Stomach (tissue), 8 donors: ENCODE measurements at regions not wholly inside any gene's neighbourhood (a gene's known extent, or its start where the extent isn't known, plus 50 kb on each side); places are given as distances from the start of the nearest gene placed in this dataset.
A peak's percentile ranks its signal among the peaks of the same experiment; 100 is the strongest.

Source experiments
- DNase-seq, 2 donors: peaks; one replicate each; pipeline versions ENCODE4 v3.0.0 to v3.0.0-alpha.2; 2013 to 2019
- H3K27ac ChIP-seq, 5 donors: fragments of 200-600 bp in 4 of 5; sonication (generic) in 4 of 5; one replicate each; pipeline ENCODE4 v1.5.1; 2013 to 2019; ENCODE audit warnings: mild to moderate bottlenecking in 1 of 5, moderate library complexity in 1 of 5
- H3K27me3 ChIP-seq, 3 donors: fragments of 200-600 bp; sonication (generic); one replicate each; pipeline ENCODE4 v1.5.1; 2017 to 2019; ENCODE audit warnings: mixed run types in 1 of 3
- H3K36me3 ChIP-seq, 4 donors: fragments of 200-600 bp; sonication (generic); 1 replicate in 3 of 4; 2 replicates in 1 of 4; pipeline ENCODE4 v1.5.1; 2016 to 2019
- H3K4me1 ChIP-seq, 4 donors: fragments of 200-600 bp; sonication (generic); one replicate each; pipeline ENCODE4 v1.5.1; 2016 to 2019
- H3K4me3 ChIP-seq, 4 donors: fragments of 200-600 bp; sonication (generic) in 3 of 4; one replicate each; pipeline ENCODE4 v1.5.1; 2016 to 2019; ENCODE audit warnings: mild to moderate bottlenecking in 1 of 4
- H3K9me3 ChIP-seq, 4 donors: fragments of 200-600 bp; sonication (generic); one replicate each; pipeline ENCODE4 v1.5.1; 2016 to 2019
- CTCF ChIP-seq, 7 experiments: fragments of 450-650 bp in 4 of 7; fragments of 200-600 bp in 3 of 7; sonication (generic) in 3 of 7; IDR thresholded peaks; one replicate each; pipeline ENCODE4 v1.5.1; 2016 to 2019; ENCODE audit warnings: antibody characterized with exemption in 7 of 7, control low read depth in 2 of 7, mild to moderate bottlenecking in 1 of 7
- EP300 ChIP-seq: sonication (generic); formaldehyde crosslinking; IDR thresholded peaks from one replicate; pipeline ENCODE4 v1.6.1; 2017; ENCODE audit warnings: antibody characterized with exemption
- POLR2A ChIP-seq, 4 donors: fragments of 450-650 bp; IDR thresholded peaks; one replicate each; pipeline ENCODE4 v1.6.1; 2016; ENCODE audit warnings: antibody characterized with exemption in 4 of 4, control low read depth in 2 of 4, mild to moderate bottlenecking in 1 of 4, moderate library complexity in 1 of 4
- POLR2AphosphoS5 ChIP-seq, 3 donors: sonication (generic); formaldehyde crosslinking; IDR thresholded peaks; one replicate each; pipeline ENCODE4 v1.6.1; 2016; ENCODE audit warnings: antibody characterized with exemption in 3 of 3
- WGBS, 5 donors: extraction: QIAGEN DNeasy Blood & Tissue Kit in 3 of 5; methylation state at CpG; one replicate each; pipeline versions ENCODE4 v1.1.5 to v1.1.7; 2013 to 2018; 5-methylcytosine and 5-hydroxymethylcytosine counted together
- intact Hi-C: fragments of 100-400 bp; cut with DNase I; formaldehyde crosslinking; loops from one replicate; pipeline ENCODE4 v1.15.1; 2023; ENCODE audit warnings: low total_unique reads
- donor health status: healthy with polysubstance abuse.
- donor health status: Bipolar disorder and iron deficiency.
- donor health status: healthy.

GRCh38 chr2:18926631-18927524, 337.5 kb upstream of the NT5C1B start:
- Histone ChIP-seq H3K27ac (no peak overlapping the region), H3K4me3 (no peak overlapping the region), H3K9me3 (no peaks in the 10 kb centered on the region), H3K27me3 (no peaks in the 10 kb centered on the region), H3K4me1 (peaks cover 0 to 24% (median 9%) of the 10 kb centered on the region in 4 donors), H3K36me3 (no peaks in the 10 kb centered on the region)
- no peak for DNase-seq
- intact Hi-C loops, result no loop called here
- TF ChIP-seq POLR2A (IDR thresholded peaks at IDR 0.05) (no peak), CTCF (IDR thresholded peaks at IDR 0.05) (no peak), EP300 (no peak), POLR2AphosphoS5 (IDR thresholded peaks at IDR 0.05) (no peak)
- 88 to 95% (median 94%) methylated on average over 9 of the region's 9 CpGs for WGBS, 5 donors

GRCh38 chr2:18925296-18925695, 335.9 kb upstream of the NT5C1B start:
- 56 to 77% (median 67%) methylated on average over 2 of the region's 2 CpGs for WGBS, 5 donors
- peak in 1 of 2 donors; percentile 14 for DNase-seq
- TF ChIP-seq EP300, result no peak
- no peak for TF ChIP-seq POLR2A (IDR thresholded peaks at IDR 0.05)
- no peak for TF ChIP-seq CTCF (IDR thresholded peaks at IDR 0.05)
- no peak for TF ChIP-seq POLR2AphosphoS5 (IDR thresholded peaks at IDR 0.05)
- H3K4me1 ChIP-seq, result peaks cover 0 to 24% (median 9%) of the 10 kb centered on the region in 4 donors
- H3K9me3 ChIP-seq, result no peaks in the 10 kb centered on the region
- intact Hi-C loops, result no loop called here
- no peak overlapping the region for H3K4me3 ChIP-seq
- no peak overlapping the region for H3K27ac ChIP-seq
- H3K27me3 ChIP-seq, result no peaks in the 10 kb centered on the region
- no peaks in the 10 kb centered on the region for H3K36me3 ChIP-seq

- no peak overlapping the region for H3K4me3 ChIP-seq
- H3K27ac ChIP-seq, result no peak overlapping the region
- intact Hi-C loops, result no loop called here
- TF ChIP-seq EP300 (no peak), POLR2AphosphoS5 (IDR thresholded peaks at IDR 0.05) (no peak), CTCF (IDR thresholded peaks at IDR 0.05) (no peak), POLR2A (IDR thresholded peaks at IDR 0.05) (no peak)
- no peaks in the 10 kb centered on the region for H3K36me3 ChIP-seq
- peaks cover 0 to 24% (median 9%) of the 10 kb centered on the region in 4 donors for H3K4me1 ChIP-seq
- DNase-seq, result peak in 1 of 2 donors; percentile 41
- 46 to 51% (median 49%) methylated on average over 1 of the region's 1 CpG for WGBS, 5 donors
- no peaks in the 10 kb centered on the region for H3K27me3 ChIP-seq
- no peaks in the 10 kb centered on the region for H3K9me3 ChIP-seq
Observed at GRCh38 chr2:18924886-18925285, 335.5 kb upstream of the NT5C1B start.

- TF ChIP-seq POLR2A (IDR thresholded peaks at IDR 0.05), result no peak
- TF ChIP-seq POLR2AphosphoS5 (IDR thresholded peaks at IDR 0.05), result no peak
- TF ChIP-seq CTCF (IDR thresholded peaks at IDR 0.05), result no peak
- no peak for TF ChIP-seq EP300
- no peaks in the 10 kb centered on the region for H3K27me3 ChIP-seq
- H3K27ac ChIP-seq, result no peak overlapping the region
- DNase-seq, result peak in 1 of 2 donors; percentile 19
- peaks cover 0 to 24% (median 9%) of the 10 kb centered on the region in 4 donors for H3K4me1 ChIP-seq
- intact Hi-C loops, result no loop called here
- 74 to 84% (median 77%) methylated on average over 4 of the region's 4 CpGs for WGBS, 5 donors
- H3K9me3 ChIP-seq, result no peaks in the 10 kb centered on the region
- H3K4me3 ChIP-seq, result no peak overlapping the region
- H3K36me3 ChIP-seq, result no peaks in the 10 kb centered on the region
Observed at GRCh38 chr2:18924386-18924785, 335.0 kb upstream of the NT5C1B start.
